Keratinocyte (primary cell): ENCODE measurements at regions not wholly inside any gene's neighbourhood (a gene's known extent, or its start where the extent isn't known, plus 50 kb on each side); places are given as distances from the start of the nearest gene placed in this dataset.

Experiments used
- EZH2 ChIP-seq: IDR thresholded peaks from one replicate; pipeline ENCODE4 v1.6.1; 2012; ENCODE audit warnings: inconsistent platforms, mild to moderate bottlenecking, low read length, moderate library complexity
- TF ChIP-seq, protein P1 (sequence below), 3 experiments: IDR thresholded peaks in 1 of 3; conservative IDR thresholded peaks in 1 of 3; optimal IDR thresholded peaks in 1 of 3; 2 replicates in 2 of 3; 3 replicates in 1 of 3; pipeline versions ENCODE3 to v1.5.1; 2011; ENCODE audit warnings: low read length in 3 of 3, mild to moderate bottlenecking in 3 of 3, moderate library complexity in 2 of 3, control low read depth in 1 of 3, inconsistent platforms in 1 of 3; ENCODE audit not compliant: insufficient read depth in 2 of 3; ENCODE audit errors: extremely low read depth in 1 of 3

DNA sequence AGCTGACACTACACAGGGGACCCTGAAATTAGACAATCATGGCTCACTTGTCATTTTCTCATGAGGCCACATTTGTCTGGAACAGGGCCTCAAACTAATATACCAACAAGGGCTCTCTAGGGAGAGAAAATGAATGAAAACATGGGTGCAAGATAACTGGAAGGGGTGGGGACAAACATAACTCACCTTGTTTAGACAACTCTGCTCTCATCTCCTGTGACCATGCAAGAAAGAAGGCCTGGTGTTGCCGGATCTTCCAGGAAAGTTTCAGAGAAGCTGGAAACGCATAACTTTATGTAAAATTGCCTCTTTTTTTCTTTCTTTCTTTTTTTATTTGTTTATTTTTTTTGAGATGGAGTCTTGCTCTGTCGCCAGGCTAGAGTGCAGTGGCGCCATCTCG is 80.4 kb upstream of the SPRED2 start:
- TF ChIP-seq, protein P1, sequence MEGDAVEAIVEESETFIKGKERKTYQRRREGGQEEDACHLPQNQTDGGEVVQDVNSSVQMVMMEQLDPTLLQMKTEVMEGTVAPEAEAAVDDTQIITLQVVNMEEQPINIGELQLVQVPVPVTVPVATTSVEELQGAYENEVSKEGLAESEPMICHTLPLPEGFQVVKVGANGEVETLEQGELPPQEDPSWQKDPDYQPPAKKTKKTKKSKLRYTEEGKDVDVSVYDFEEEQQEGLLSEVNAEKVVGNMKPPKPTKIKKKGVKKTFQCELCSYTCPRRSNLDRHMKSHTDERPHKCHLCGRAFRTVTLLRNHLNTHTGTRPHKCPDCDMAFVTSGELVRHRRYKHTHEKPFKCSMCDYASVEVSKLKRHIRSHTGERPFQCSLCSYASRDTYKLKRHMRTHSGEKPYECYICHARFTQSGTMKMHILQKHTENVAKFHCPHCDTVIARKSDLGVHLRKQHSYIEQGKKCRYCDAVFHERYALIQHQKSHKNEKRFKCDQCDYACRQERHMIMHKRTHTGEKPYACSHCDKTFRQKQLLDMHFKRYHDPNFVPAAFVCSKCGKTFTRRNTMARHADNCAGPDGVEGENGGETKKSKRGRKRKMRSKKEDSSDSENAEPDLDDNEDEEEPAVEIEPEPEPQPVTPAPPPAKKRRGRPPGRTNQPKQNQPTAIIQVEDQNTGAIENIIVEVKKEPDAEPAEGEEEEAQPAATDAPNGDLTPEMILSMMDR (optimal IDR thresholded peaks at IDR 0.05 in 1 of 3, IDR thresholded peaks at IDR 0.05 in 1 of 3, conservative IDR thresholded peaks at IDR 0.05 in 1 of 3; ENCODE audit: extremely low read depth in 1 of 3, insufficient read depth in 2 of 3, low read length in 3 of 3) = no peak
- no peak for TF ChIP-seq EZH2
